Muscle of leg (tissue), 3 donors: ENCODE measurements at regions not wholly inside any gene's neighbourhood (a gene's known extent, or its start where the extent isn't known, plus 50 kb on each side); places are given as distances from the start of the nearest gene placed in this dataset.

Experiments
- DNase-seq: peaks from one replicate; pipeline ENCODE4 v3.0.0; 2013
- H3K27ac ChIP-seq: one replicate; pipeline ENCODE4 v1.5.1; 2013; ENCODE audit warnings: mild to moderate bottlenecking, low read length, control low read depth
- H3K27me3 ChIP-seq: one replicate; pipeline ENCODE4 v1.6.1; 2013; ENCODE audit warnings: low read length; ENCODE audit not compliant: control insufficient read depth, insufficient read depth
- H3K36me3 ChIP-seq: one replicate; pipeline ENCODE4 v1.6.1; 2013; ENCODE audit warnings: low read length; ENCODE audit not compliant: control insufficient read depth, insufficient read depth
- H3K4me1 ChIP-seq: one replicate; pipeline ENCODE4 v1.6.1; 2013; ENCODE audit warnings: low read length; ENCODE audit not compliant: control insufficient read depth, insufficient read depth
- H3K4me3 ChIP-seq: one replicate; pipeline ENCODE4 v1.5.1; 2013; ENCODE audit warnings: low read length, control low read depth
- H3K9me3 ChIP-seq: replicated peaks from 2 replicates; pipeline ENCODE4 v1.6.1; 2013; ENCODE audit warnings: low read depth, low read length; ENCODE audit not compliant: control insufficient read depth
- WGBS: methylation state at CpG from one replicate; pipeline ENCODE4 v1.1.5; 2013; ENCODE audit warnings: missing lambda C conversion rate; ENCODE audit not compliant: insufficient coverage; 5-methylcytosine and 5-hydroxymethylcytosine counted together

DNA sequence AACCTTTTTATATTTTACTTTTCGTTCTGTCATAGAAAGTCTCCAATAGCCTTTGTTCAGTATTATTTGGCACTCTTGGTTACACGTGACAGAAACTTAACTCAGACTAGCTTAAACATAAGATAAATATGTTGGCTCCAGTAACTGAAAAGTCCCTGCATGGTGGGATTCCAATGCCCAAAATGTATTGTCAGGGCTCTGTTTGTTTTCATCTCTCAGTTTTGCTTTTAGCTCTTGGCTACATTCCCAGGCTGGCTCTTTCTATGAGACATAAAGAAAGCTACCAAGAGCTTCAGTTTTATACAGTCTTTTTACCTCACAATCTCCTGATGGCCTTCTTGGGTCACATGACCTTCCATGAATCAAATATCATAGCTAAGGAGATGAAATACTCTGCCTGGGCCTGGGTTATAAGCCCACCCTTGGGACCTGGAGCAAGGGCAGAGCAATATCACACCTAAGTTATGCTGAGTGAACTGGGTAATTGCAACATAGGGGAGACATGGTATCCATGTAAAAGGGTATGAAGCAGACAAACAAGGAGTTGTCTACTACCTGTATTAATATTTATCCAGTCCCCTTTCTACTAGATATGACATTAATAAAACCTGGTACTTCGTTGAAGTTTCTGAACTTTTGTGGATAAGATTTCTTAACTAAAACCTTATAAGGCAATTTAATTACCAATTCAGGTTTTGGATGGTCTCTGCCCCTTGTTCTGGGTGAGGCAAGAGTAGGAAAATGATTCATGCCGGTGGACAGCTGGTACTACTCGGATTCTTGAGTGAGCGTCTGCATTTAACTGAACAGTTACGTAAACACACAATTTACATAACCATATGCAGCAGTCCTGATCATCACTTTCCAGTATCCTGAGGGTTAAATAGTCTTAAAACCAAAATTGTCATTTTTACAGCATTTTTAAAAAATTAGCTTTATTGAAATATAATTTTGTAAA, 442.3 kb downstream of the GPATCH2 start:
- no peak overlapping the region for H3K27ac ChIP-seq
- no peaks in the 10 kb centered on the region for H3K4me1 ChIP-seq
- H3K36me3 ChIP-seq, result no peaks in the 10 kb centered on the region
- H3K9me3 ChIP-seq, result peaks cover 2% of the 10 kb centered on the region
- H3K27me3 ChIP-seq, result no peaks in the 10 kb centered on the region
- no peak for DNase-seq
- WGBS, result no CpG with 5 or more reads among the region's 7 CpGs
- no peak overlapping the region for H3K4me3 ChIP-seq

- no peak overlapping the region for H3K4me3 ChIP-seq
- no peak for DNase-seq
- peaks cover 2% of the 10 kb centered on the region for H3K9me3 ChIP-seq
- no peak overlapping the region for H3K27ac ChIP-seq
- H3K36me3 ChIP-seq, result no peaks in the 10 kb centered on the region
- H3K27me3 ChIP-seq, result no peaks in the 10 kb centered on the region
- no peaks in the 10 kb centered on the region for H3K4me1 ChIP-seq
Observed at GRCh38 chr1:217186664-217187063, 444.2 kb downstream of the GPATCH2 start.

DNA sequence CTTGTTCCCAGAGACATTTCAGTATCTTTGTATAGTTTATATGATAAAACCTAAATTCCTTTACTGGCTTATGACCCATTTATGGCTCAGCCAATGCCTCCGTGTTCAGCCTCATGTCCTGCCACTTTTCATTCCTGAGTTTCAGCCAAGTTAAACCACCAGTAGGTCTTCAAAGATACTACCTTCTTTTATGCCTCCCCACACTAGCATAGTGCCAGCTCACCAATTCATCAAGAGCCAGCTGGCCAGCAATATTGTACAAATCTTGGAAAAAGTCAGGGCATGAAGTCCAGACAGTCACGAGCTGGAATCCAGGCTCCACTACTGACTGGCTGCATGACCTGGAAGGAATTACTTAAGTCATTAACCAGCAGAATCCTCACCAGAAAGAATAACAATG, 446.0 kb downstream of the GPATCH2 start:
- Histone ChIP-seq H3K9me3 (peaks cover 2% of the 10 kb centered on the region), H3K36me3 (no peaks in the 10 kb centered on the region), H3K4me1 (no peaks in the 10 kb centered on the region), H3K4me3 (no peak overlapping the region), H3K27me3 (no peaks in the 10 kb centered on the region), H3K27ac (no peak overlapping the region)
- WGBS, result 0% methylated on average over 1 of the region's 2 CpGs
- DNase-seq, result no peak

- DNase-seq, result no peak
- no peaks in the 10 kb centered on the region for H3K36me3 ChIP-seq
- peaks cover 2% of the 10 kb centered on the region for H3K9me3 ChIP-seq
- H3K27ac ChIP-seq, result no peak overlapping the region
- H3K4me1 ChIP-seq, result no peaks in the 10 kb centered on the region
- WGBS, result no CpG with 5 or more reads among the region's 6 CpGs
- no peak overlapping the region for H3K4me3 ChIP-seq
- no peaks in the 10 kb centered on the region for H3K27me3 ChIP-seq
Observed at GRCh38 chr1:217182992-217183391, 447.9 kb downstream of the GPATCH2 start.

DNA sequence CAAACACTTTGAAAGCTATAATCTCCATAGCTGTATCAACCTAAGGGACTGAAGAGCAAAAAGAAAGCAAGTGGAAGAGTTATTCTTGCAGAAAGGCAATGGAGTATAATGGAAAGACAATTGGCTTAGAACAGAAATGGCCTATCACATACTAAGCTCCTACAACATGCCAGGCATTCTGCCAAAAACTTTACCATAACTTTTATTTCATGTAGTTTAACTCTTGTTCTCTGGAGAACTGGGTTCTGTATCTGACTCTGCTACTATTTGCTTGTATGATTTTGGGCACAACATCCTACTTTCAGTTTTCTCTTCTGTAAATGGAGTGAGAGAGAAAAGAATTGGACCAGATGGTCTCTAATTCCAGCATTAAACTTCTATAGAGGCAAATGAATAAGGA, 449.1 kb downstream of the GPATCH2 start:
- H3K9me3 ChIP-seq, result peaks cover 2% of the 10 kb centered on the region
- H3K4me3 ChIP-seq, result no peak overlapping the region
- H3K4me1 ChIP-seq, result no peaks in the 10 kb centered on the region
- no peaks in the 10 kb centered on the region for H3K36me3 ChIP-seq
- no peak for DNase-seq
- no peaks in the 10 kb centered on the region for H3K27me3 ChIP-seq
- no peak overlapping the region for H3K27ac ChIP-seq

GRCh38 chr1:217181176-217181746, 449.6 kb downstream of the GPATCH2 start:
- Histone ChIP-seq H3K9me3 (no peaks in the 10 kb centered on the region), H3K27ac (no peak overlapping the region), H3K4me3 (no peak overlapping the region), H3K27me3 (no peaks in the 10 kb centered on the region), H3K36me3 (no peaks in the 10 kb centered on the region), H3K4me1 (no peaks in the 10 kb centered on the region)
- no peak for DNase-seq
- WGBS, result no CpG with 5 or more reads among the region's 3 CpGs

- no peak overlapping the region for H3K4me3 ChIP-seq
- no peaks in the 10 kb centered on the region for H3K36me3 ChIP-seq
- no peaks in the 10 kb centered on the region for H3K4me1 ChIP-seq
- WGBS, result no CpG with 5 or more reads among the region's 4 CpGs
- H3K27ac ChIP-seq, result no peak overlapping the region
- H3K27me3 ChIP-seq, result no peaks in the 10 kb centered on the region
- no peak for DNase-seq
- H3K9me3 ChIP-seq, result no peaks in the 10 kb centered on the region
Observed at GRCh38 chr1:217180443-217180842, 450.4 kb downstream of the GPATCH2 start.

DNA sequence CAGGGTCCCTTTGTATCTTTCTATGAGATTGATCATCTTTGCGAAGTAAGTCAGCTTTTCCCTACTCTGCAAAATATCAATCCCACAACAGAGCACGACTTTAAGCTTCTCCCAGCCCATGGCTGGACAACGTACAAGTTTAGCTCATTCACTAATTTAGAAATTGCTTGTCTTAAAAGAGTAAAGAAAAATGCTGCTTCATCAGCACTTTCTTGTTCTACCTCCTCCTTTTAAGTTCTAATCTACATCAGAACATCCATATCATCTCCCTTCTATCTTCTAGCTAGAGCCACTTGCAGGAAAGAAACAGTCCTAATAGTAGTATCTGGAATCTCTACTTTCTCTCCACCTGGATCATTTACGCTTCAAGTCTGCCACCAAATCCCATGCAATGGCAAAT, 441.2 kb upstream of the ESRRG start:
- Histone ChIP-seq H3K9me3 (no peaks in the 10 kb centered on the region), H3K27me3 (no peaks in the 10 kb centered on the region), H3K27ac (no peak overlapping the region), H3K4me3 (no peak overlapping the region), H3K4me1 (no peaks in the 10 kb centered on the region), H3K36me3 (no peaks in the 10 kb centered on the region)
- DNase-seq, result no peak
- 100% methylated on average over 1 of the region's 4 CpGs for WGBS

- no peaks in the 10 kb centered on the region for H3K36me3 ChIP-seq
- 92% methylated on average over 4 of the region's 4 CpGs for WGBS
- H3K9me3 ChIP-seq, result no peaks in the 10 kb centered on the region
- no peak overlapping the region for H3K4me3 ChIP-seq
- no peaks in the 10 kb centered on the region for H3K27me3 ChIP-seq
- no peak for DNase-seq
- no peak overlapping the region for H3K27ac ChIP-seq
- H3K4me1 ChIP-seq, result no peaks in the 10 kb centered on the region
Observed at GRCh38 chr1:217153361-217153760, 430.1 kb upstream of the ESRRG start.

- Histone ChIP-seq H3K4me1 (no peaks in the 10 kb centered on the region), H3K9me3 (no peaks in the 10 kb centered on the region), H3K27ac (no peak overlapping the region), H3K36me3 (no peaks in the 10 kb centered on the region), H3K27me3 (no peaks in the 10 kb centered on the region), H3K4me3 (no peak overlapping the region)
- no peak for DNase-seq
Observed at GRCh38 chr1:217150366-217150765, 427.1 kb upstream of the ESRRG start.
